A549 (cell line): ENCODE measurements at regions not wholly inside any gene's neighbourhood (a gene's known extent, or its start where the extent isn't known, plus 50 kb on each side); places are given as distances from the start of the nearest gene placed in this dataset.

Experiments used
- CBX2 ChIP-seq: fragments of 200-600 bp; sonication (generic); IDR thresholded peaks from 2 replicates; pipeline ENCODE4 v1.6.1; 2016; ENCODE audit warnings: low read depth, mild to moderate bottlenecking, borderline replicate concordance
- CBX8 ChIP-seq: fragments of 200-600 bp; sonication (generic); IDR thresholded peaks from 2 replicates; pipeline ENCODE4 v1.6.1; 2016
- CHD4 ChIP-seq: fragments of 200-600 bp; sonication (generic); IDR thresholded peaks from 2 replicates; pipeline ENCODE4 v1.6.1; 2016; ENCODE audit warnings: antibody characterized with exemption, mild to moderate bottlenecking, borderline replicate concordance
- ESRRA ChIP-seq: fragments of 150-350 bp; IDR thresholded peaks from 2 replicates; pipeline ENCODE4 v1.6.1; 2014; ENCODE audit warnings: mild to moderate bottlenecking, low read length, borderline replicate concordance
- HDAC2 ChIP-seq: fragments of 200-600 bp; sonication (generic); IDR thresholded peaks from 2 replicates; pipeline ENCODE4 v1.6.1; 2016
- JUN ChIP-seq, 2 experiments: fragments of >200 bp; sonication (Bioruptor Twin); formaldehyde crosslinking; IDR thresholded peaks; 2 replicates in 1 of 2; 3 replicates in 1 of 2; pipeline ENCODE4 v1.6.1; 2016 to 2017
- MAFK ChIP-seq: fragments of 450-650 bp; IDR thresholded peaks from 2 replicates; pipeline ENCODE4 v1.6.1; 2014; ENCODE audit not compliant: partially characterized antibody
- POLR2A ChIP-seq: IDR thresholded peaks from 2 replicates; pipeline ENCODE4 v1.6.1; 2012; ENCODE audit warnings: mild to moderate bottlenecking, low read length
- RAD21 ChIP-seq, 2 experiments: fragments of >200 bp in 1 of 2; sonication (Bioruptor Twin) in 1 of 2; formaldehyde crosslinking in 1 of 2; IDR thresholded peaks in 1 of 2; conservative IDR thresholded peaks in 1 of 2; 2 replicates in 1 of 2; 3 replicates in 1 of 2; pipeline ENCODE4 v1.6.1; 2012 to 2018; ENCODE audit warnings: inconsistent platforms in 1 of 2
- TF ChIP-seq, protein P1 (sequence below): fragments of >200 bp; sonication (Bioruptor Twin); formaldehyde crosslinking; IDR thresholded peaks from 3 replicates; pipeline ENCODE4 v1.5.1; 2016
- TF ChIP-seq, protein P2 (sequence below): fragments of 150-350 bp; IDR thresholded peaks from 2 replicates; pipeline ENCODE4 v1.6.1; 2014; ENCODE audit warnings: low read depth, mild to moderate bottlenecking, low read length
- TF ChIP-seq, protein P3 (sequence below): IDR thresholded peaks from 2 replicates; pipeline ENCODE4 v1.6.1; 2012

DNA sequence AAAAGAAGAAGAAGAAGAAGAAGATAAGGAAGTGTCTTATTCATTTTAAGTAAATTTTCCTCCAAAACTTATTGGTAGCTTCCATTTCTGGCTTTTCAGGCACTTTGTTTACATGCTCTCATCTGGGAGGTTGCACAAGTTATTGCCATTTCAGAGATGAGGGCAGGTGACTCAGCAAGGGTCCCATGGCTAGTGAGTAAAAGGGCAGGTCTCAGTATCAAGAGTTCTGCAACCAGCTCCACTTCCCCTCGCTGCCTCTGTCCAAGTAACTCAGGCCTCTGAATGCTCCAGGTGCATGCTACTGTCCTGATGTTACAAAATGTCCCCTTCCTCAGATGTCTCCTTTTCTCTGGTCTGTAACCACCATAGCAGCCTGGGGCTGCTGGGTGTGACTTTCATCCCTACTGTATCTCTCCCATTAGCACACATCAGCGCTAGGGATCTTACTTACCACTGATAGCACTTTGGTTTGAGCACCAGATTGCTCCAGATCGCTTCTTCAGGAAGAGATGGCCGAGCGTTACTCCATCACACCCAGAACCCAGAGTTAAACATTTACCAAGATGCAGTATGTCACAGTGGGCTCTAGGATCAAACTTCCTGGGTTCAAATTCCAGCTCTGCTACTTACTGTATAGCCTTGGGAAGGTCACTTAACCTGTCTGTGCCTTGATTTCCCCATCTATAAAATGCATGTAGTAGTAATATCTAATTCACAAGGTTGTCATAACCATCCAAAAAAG is 57.4 kb upstream of the LAPTM4A start:
- TF ChIP-seq, protein P1, sequence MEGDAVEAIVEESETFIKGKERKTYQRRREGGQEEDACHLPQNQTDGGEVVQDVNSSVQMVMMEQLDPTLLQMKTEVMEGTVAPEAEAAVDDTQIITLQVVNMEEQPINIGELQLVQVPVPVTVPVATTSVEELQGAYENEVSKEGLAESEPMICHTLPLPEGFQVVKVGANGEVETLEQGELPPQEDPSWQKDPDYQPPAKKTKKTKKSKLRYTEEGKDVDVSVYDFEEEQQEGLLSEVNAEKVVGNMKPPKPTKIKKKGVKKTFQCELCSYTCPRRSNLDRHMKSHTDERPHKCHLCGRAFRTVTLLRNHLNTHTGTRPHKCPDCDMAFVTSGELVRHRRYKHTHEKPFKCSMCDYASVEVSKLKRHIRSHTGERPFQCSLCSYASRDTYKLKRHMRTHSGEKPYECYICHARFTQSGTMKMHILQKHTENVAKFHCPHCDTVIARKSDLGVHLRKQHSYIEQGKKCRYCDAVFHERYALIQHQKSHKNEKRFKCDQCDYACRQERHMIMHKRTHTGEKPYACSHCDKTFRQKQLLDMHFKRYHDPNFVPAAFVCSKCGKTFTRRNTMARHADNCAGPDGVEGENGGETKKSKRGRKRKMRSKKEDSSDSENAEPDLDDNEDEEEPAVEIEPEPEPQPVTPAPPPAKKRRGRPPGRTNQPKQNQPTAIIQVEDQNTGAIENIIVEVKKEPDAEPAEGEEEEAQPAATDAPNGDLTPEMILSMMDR = no peak
- TF ChIP-seq CBX2 = no peak
- no peak for TF ChIP-seq CHD4
- TF ChIP-seq, protein P2, sequence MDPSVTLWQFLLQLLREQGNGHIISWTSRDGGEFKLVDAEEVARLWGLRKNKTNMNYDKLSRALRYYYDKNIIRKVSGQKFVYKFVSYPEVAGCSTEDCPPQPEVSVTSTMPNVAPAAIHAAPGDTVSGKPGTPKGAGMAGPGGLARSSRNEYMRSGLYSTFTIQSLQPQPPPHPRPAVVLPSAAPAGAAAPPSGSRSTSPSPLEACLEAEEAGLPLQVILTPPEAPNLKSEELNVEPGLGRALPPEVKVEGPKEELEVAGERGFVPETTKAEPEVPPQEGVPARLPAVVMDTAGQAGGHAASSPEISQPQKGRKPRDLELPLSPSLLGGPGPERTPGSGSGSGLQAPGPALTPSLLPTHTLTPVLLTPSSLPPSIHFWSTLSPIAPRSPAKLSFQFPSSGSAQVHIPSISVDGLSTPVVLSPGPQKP = no peak
- TF ChIP-seq ESRRA = no peak
- no peak for TF ChIP-seq POLR2A
- no peak for TF ChIP-seq JUN (IDR thresholded peaks at IDR 0.05)
- TF ChIP-seq RAD21 (conservative IDR thresholded peaks at IDR 0.05 in 1 of 2, IDR thresholded peaks at IDR 0.05 in 1 of 2) = no peak
- no peak for TF ChIP-seq CBX8
- TF ChIP-seq, protein P3, sequence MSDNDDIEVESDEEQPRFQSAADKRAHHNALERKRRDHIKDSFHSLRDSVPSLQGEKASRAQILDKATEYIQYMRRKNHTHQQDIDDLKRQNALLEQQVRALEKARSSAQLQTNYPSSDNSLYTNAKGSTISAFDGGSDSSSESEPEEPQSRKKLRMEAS = no peak; the same call in 1 of the 2 replicates
- peak; percentile 22 for TF ChIP-seq MAFK
- TF ChIP-seq HDAC2 = no peak
